Loucy (cell line): ENCODE measurements at regions not wholly inside any gene's neighbourhood (a gene's known extent, or its start where the extent isn't known, plus 50 kb on each side); places are given as distances from the start of the nearest gene placed in this dataset.

Experiments used
- CTCF ChIP-seq: fragments of 200-600 bp; sonication (generic); conservative IDR thresholded peaks from 2 replicates; pipeline ENCODE4 v1.5.1; 2014; ENCODE audit warnings: mild to moderate bottlenecking, antibody characterized with exemption, low read length
- EZH2phosphoT487 ChIP-seq: fragments of 200-600 bp; IDR thresholded peaks from 2 replicates; pipeline ENCODE4 v1.6.1; 2018; ENCODE audit warnings: antibody characterized with exemption, mild to moderate bottlenecking, moderate library complexity, borderline replicate concordance

- TF ChIP-seq CTCF (no peak), EZH2phosphoT487 (no peak)
These were observed 216.0 kb downstream of the ZNF326 start for GRCh38 chr1:90210633-90211491.
